ENCODE measurements at regions not wholly inside any gene's neighbourhood (a gene's known extent, or its start where the extent isn't known, plus 50 kb on each side); places are given as distances from the start of the nearest gene placed in this dataset.

DNA sequence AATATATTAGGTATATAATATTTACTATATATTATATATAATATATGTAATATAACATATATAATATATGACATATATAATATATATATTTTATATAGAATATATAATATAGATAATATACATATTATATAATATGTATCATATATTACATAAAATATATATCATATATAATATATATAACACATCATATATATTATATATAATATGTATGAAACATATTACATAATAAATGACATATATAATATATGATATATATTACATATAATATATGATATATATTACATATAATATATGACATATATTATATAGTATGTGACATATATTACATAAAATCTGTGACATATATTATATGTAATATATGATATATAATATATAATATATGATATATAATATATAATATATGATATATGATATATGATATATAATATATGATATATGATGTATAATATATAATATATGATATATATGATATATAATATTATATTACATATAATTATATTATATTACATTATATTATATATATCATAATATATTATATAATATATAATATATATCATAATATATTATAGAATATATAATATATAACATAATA, 119.5 kb upstream of the RIMBP3 start:
- no peak for DNase-seq (ENCODE audit: low read depth in 2 of 2)

DNA sequence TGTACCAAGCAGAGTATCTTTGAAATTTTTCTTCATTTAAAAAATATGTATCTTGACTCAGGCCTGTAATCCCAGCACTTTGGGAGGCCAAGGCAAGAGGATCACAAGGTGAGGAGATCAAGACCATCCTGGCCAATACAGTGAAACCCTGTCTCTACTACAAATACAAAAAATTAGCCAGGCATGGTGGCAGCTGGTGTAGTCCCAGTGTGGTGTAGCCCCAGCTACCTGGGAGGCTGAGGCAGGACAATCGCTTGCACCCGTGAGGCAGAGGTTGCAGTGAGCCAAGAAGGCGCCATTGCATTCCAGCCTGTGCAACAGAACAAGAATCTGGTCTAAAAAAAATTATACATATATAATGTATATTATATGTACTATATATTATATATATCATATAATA, 118.7 kb upstream of the RIMBP3 start:
- peak; percentile 30 to 51 for DNase-seq (ENCODE audit: low read depth in 2 of 2)

All from fibroblast of skin of left quadriceps (primary cell).